Endodermal cell (in vitro differentiated cells): ENCODE measurements at regions not wholly inside any gene's neighbourhood (a gene's known extent, or its start where the extent isn't known, plus 50 kb on each side); places are given as distances from the start of the nearest gene placed in this dataset.

Experiments used
- DNase-seq: peaks from one replicate; pipeline ENCODE4 v3.0.0-alpha.2; 2017
- H3K27ac ChIP-seq: 2 replicates; pipeline ENCODE4 v1.5.1; 2013; ENCODE audit warnings: mild to moderate bottlenecking, low read depth, low read length, moderate library complexity
- H3K27me3 ChIP-seq: 2 replicates; pipeline ENCODE4 v1.6.1; 2013; ENCODE audit warnings: mild to moderate bottlenecking, low read length, moderate library complexity; ENCODE audit not compliant: insufficient read depth, control insufficient read depth, poor library complexity, severe bottlenecking
- H3K36me3 ChIP-seq: 2 replicates; pipeline ENCODE4 v1.7.0; 2013; ENCODE audit warnings: mild to moderate bottlenecking, low read length, moderate library complexity; ENCODE audit not compliant: control insufficient read depth, insufficient read depth
- H3K4me1 ChIP-seq: one replicate; pipeline ENCODE4 v1.7.0; 2013; ENCODE audit warnings: low read length; ENCODE audit not compliant: control insufficient read depth, insufficient read depth
- H3K4me3 ChIP-seq: 2 replicates; pipeline ENCODE4 v1.5.1; 2013; ENCODE audit warnings: mild to moderate bottlenecking, low read length, moderate library complexity
- H3K9ac ChIP-seq: 2 replicates; pipeline ENCODE4 v1.6.1; 2013; ENCODE audit warnings: mild to moderate bottlenecking, low read length, moderate library complexity; ENCODE audit not compliant: poor library complexity, severe bottlenecking; ENCODE audit errors: extremely low read depth
- H3K9me3 ChIP-seq: 2 replicates; pipeline ENCODE4 v1.6.1; 2013; ENCODE audit warnings: mild to moderate bottlenecking, low read length, moderate library complexity; ENCODE audit not compliant: control insufficient read depth
- H3K27ac Mint-ChIP-seq: 2 replicates; pipeline ENCODE4 v1.8.0; 2020; ENCODE audit warnings: mixed read lengths
- H3K27me3 Mint-ChIP-seq: 2 replicates; pipeline ENCODE4 v1.8.0; 2021; ENCODE audit warnings: mild to moderate bottlenecking, mixed read lengths; ENCODE audit not compliant: insufficient read depth
- H3K36me3 Mint-ChIP-seq: 2 replicates; pipeline ENCODE4 v1.8.0; 2020; ENCODE audit warnings: low read depth, mixed read lengths
- H3K4me1 Mint-ChIP-seq: 2 replicates; pipeline ENCODE4 v1.8.0; 2020; ENCODE audit warnings: mixed read lengths
- H3K4me3 Mint-ChIP-seq: 2 replicates; pipeline ENCODE4 v1.8.0; 2020; ENCODE audit warnings: mild to moderate bottlenecking, moderate library complexity, mixed read lengths
- H3K9me3 Mint-ChIP-seq: 2 replicates; pipeline ENCODE4 v1.8.0; 2020; ENCODE audit warnings: mild to moderate bottlenecking, mixed read lengths
- CTCF ChIP-seq: fragments of 200-600 bp; sonication (generic); conservative IDR thresholded peaks from 2 replicates; pipeline ENCODE4 v1.5.0; 2021; ENCODE audit warnings: antibody characterized with exemption, mild to moderate bottlenecking
- WGBS, 2 experiments: methylation state at CpG; one replicate each; pipeline versions ENCODE4 v1.1.5 to v1.1.7; 2013; ENCODE audit warnings: missing lambda C conversion rate in 2 of 2, mixed read lengths in 1 of 2; ENCODE audit not compliant: insufficient coverage in 1 of 2, insufficient read length in 1 of 2; 5-methylcytosine and 5-hydroxymethylcytosine counted together

GRCh38 chr11:87600938-87601337 is 563.2 kb downstream of the TMEM135 start:
- no peak for TF ChIP-seq CTCF
- no peaks in the 10 kb centered on the region for H3K9me3 Mint-ChIP-seq
- Histone ChIP-seq H3K27me3 (no peaks in the 10 kb centered on the region), H3K4me1 (no peaks in the 10 kb centered on the region), H3K9ac (no peak overlapping the region), H3K9me3 (no peaks in the 10 kb centered on the region), H3K27ac (no peak overlapping the region), H3K36me3 (no peaks in the 10 kb centered on the region), H3K4me3 (no peak overlapping the region)
- no peaks in the 10 kb centered on the region for H3K4me1 Mint-ChIP-seq
- H3K36me3 Mint-ChIP-seq = no peaks in the 10 kb centered on the region
- WGBS, 2 experiments = 60 to 91% methylated on average over 2 to 4 of the region's 4 CpGs
- no peak overlapping the region for H3K27ac Mint-ChIP-seq
- DNase-seq = no peak
- no peaks in the 10 kb centered on the region for H3K27me3 Mint-ChIP-seq
- H3K4me3 Mint-ChIP-seq = no peak overlapping the region

GRCh38 chr11:87597725-87598124 is 560.0 kb downstream of the TMEM135 start:
- H3K4me1 ChIP-seq = no peaks in the 10 kb centered on the region
- H3K36me3 ChIP-seq = no peaks in the 10 kb centered on the region
- Mint-ChIP-seq H3K4me3 (no peak overlapping the region), H3K27me3 (no peaks in the 10 kb centered on the region), H3K9me3 (peaks cover 8% of the 10 kb centered on the region), H3K36me3 (no peaks in the 10 kb centered on the region), H3K27ac (no peak overlapping the region), H3K4me1 (no peaks in the 10 kb centered on the region)
- no peak for TF ChIP-seq CTCF
- no peak overlapping the region for H3K27ac ChIP-seq
- no peak overlapping the region for H3K9ac ChIP-seq
- DNase-seq = no peak
- no peaks in the 10 kb centered on the region for H3K27me3 ChIP-seq
- H3K9me3 ChIP-seq = no peaks in the 10 kb centered on the region
- no peak overlapping the region for H3K4me3 ChIP-seq

DNA sequence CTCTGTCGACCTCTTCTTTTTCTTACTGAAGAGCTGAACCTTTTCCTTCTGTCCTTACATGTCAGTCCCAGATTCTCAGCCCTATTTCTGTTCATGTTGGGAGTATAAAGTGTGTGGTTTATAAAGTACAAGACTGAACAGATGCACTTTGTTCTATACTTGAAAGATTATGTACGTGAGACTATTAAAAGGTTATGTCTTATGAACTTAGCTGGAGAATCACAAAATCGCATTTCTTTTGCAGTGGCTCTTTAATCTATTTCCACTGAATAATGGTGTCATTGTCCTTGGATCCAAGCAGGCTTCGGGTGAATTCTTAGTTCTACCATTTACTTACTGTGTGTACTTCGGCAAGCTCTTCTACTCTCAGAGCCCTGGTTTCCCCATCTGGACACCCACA is 558.4 kb downstream of the TMEM135 start:
- H3K27me3 ChIP-seq = no peaks in the 10 kb centered on the region
- H3K27me3 Mint-ChIP-seq = no peaks in the 10 kb centered on the region
- no peaks in the 10 kb centered on the region for H3K4me1 Mint-ChIP-seq
- no peaks in the 10 kb centered on the region for H3K9me3 ChIP-seq
- no peak overlapping the region for H3K27ac ChIP-seq
- H3K36me3 ChIP-seq = no peaks in the 10 kb centered on the region
- no peak overlapping the region for H3K27ac Mint-ChIP-seq
- no peak overlapping the region for H3K4me3 ChIP-seq
- DNase-seq = no peak
- H3K36me3 Mint-ChIP-seq = no peaks in the 10 kb centered on the region
- no peaks in the 10 kb centered on the region for H3K4me1 ChIP-seq
- H3K9me3 Mint-ChIP-seq = peaks cover 14% of the 10 kb centered on the region
- TF ChIP-seq CTCF = no peak
- no peak overlapping the region for H3K4me3 Mint-ChIP-seq
- no peak overlapping the region for H3K9ac ChIP-seq
- 81 to 100% methylated on average over 3 to 5 of the region's 5 CpGs for whole genome bisulfite sequencing, 2 experiments
